NCI-H526 treated with DMSO at 0.1 percent for 48 hours (cell line): ENCODE measurements at regions not wholly inside any gene's neighbourhood (a gene's known extent, or its start where the extent isn't known, plus 50 kb on each side); places are given as distances from the start of the nearest gene placed in this dataset.
"Not testable (repeated sequence)": the region's sequence is repeated elsewhere in the genome, so short reads cannot be mapped to it uniquely, and the experiment has no call there.

Source experiments
- DNase-seq: peaks from one replicate; lab custom pipeline; 2025; lab: John Stamatoyannopoulos, UW

GRCh38 chr5:53368516-53368915, 111.9 kb upstream of the FST start:
- DNase-seq, result no peak

- DNase-seq, result no peak
Measured at GRCh38 chr5:53368966-53369605, 111.3 kb upstream of the FST start.

- DNase-seq, result no peak
Measured at GRCh38 chr5:53369681-53370080, 110.7 kb upstream of the FST start.

GRCh38 chr5:53373451-53374158, 106.8 kb upstream of the FST start:
- no peak for DNase-seq

- DNase-seq, result no peak
Measured at GRCh38 chr5:53376853-53377252, 103.6 kb upstream of the FST start.

- no peak for DNase-seq
Measured at GRCh38 chr5:53378190-53378589, 102.2 kb upstream of the FST start.

- no peak for DNase-seq
Measured at GRCh38 chr5:53378590-53379247, 101.7 kb upstream of the FST start.

- DNase-seq, result no peak
Measured at GRCh38 chr5:53386341-53386740, 94.1 kb upstream of the FST start.

GRCh38 chr5:53389093-53389492, 91.3 kb upstream of the FST start:
- DNase-seq, result no peak

- no peak for DNase-seq
Measured at GRCh38 chr5:53392073-53392472, 88.4 kb upstream of the FST start.

- DNase-seq, result no peak
Measured at GRCh38 chr5:53394808-53395207, 85.6 kb upstream of the FST start.

GRCh38 chr5:53397141-53397757, 83.2 kb upstream of the FST start:
- DNase-seq, result no peak

GRCh38 chr5:53397845-53398244, 82.6 kb upstream of the FST start:
- DNase-seq, result no peak

- DNase-seq, result no peak
Measured at GRCh38 chr5:53399926-53400697, 80.3 kb upstream of the FST start.

- no peak for DNase-seq
Measured at GRCh38 chr5:53403291-53403690, 77.1 kb upstream of the FST start.

GRCh38 chr5:53403758-53404157, 76.7 kb upstream of the FST start:
- no peak for DNase-seq

- DNase-seq, result no peak
Measured at GRCh38 chr5:53405396-53405795, 75.0 kb upstream of the FST start.

- DNase-seq, result no peak
Measured at GRCh38 chr5:53406630-53407316, 73.7 kb upstream of the FST start.

GRCh38 chr5:53407373-53407772, 73.1 kb upstream of the FST start:
- no peak for DNase-seq

- no peak for DNase-seq
Measured at GRCh38 chr5:53411388-53411787, 69.0 kb upstream of the FST start.

GRCh38 chr5:53412499-53412898, 67.9 kb upstream of the FST start:
- not testable (repeated sequence) for DNase-seq
